Endothelial cell (in vitro differentiated cells): ENCODE measurements at regions not wholly inside any gene's neighbourhood (a gene's known extent, or its start where the extent isn't known, plus 50 kb on each side); places are given as distances from the start of the nearest gene placed in this dataset.

Experiments used
- DNase-seq: peaks from one replicate; pipeline ENCODE4 v3.0.0; 2021; ENCODE audit warnings: low spot score
- H3K27ac Mint-ChIP-seq: one replicate; pipeline ENCODE4 v1.8.0; 2021; ENCODE audit warnings: mixed read lengths, inconsistent platforms; ENCODE audit not compliant: unreplicated experiment
- H3K27me3 Mint-ChIP-seq: one replicate; pipeline ENCODE4 v1.8.0; 2021; ENCODE audit warnings: mild to moderate bottlenecking, moderate library complexity, mixed read lengths, inconsistent platforms; ENCODE audit not compliant: unreplicated experiment
- H3K36me3 Mint-ChIP-seq: one replicate; pipeline ENCODE4 v1.8.0; 2021; ENCODE audit warnings: mild to moderate bottlenecking, low read depth, mixed read lengths, inconsistent platforms; ENCODE audit not compliant: unreplicated experiment
- H3K4me1 Mint-ChIP-seq: one replicate; pipeline ENCODE4 v1.8.0; 2021; ENCODE audit warnings: mild to moderate bottlenecking, mixed read lengths, inconsistent platforms; ENCODE audit not compliant: unreplicated experiment
- H3K4me3 Mint-ChIP-seq: one replicate; pipeline ENCODE4 v1.8.0; 2021; ENCODE audit warnings: mild to moderate bottlenecking, mixed read lengths, inconsistent platforms; ENCODE audit not compliant: unreplicated experiment
- H3K9me3 Mint-ChIP-seq: one replicate; pipeline ENCODE4 v1.8.0; 2021; ENCODE audit warnings: mixed read lengths, inconsistent platforms; ENCODE audit not compliant: unreplicated experiment
- TF ChIP-seq, protein P1 (sequence below): fragments of 200-600 bp; sonication (generic); IDR thresholded peaks from one replicate; pipeline ENCODE4 v1.5.0; 2021; ENCODE audit warnings: antibody characterized with exemption; ENCODE audit not compliant: unreplicated experiment

DNA sequence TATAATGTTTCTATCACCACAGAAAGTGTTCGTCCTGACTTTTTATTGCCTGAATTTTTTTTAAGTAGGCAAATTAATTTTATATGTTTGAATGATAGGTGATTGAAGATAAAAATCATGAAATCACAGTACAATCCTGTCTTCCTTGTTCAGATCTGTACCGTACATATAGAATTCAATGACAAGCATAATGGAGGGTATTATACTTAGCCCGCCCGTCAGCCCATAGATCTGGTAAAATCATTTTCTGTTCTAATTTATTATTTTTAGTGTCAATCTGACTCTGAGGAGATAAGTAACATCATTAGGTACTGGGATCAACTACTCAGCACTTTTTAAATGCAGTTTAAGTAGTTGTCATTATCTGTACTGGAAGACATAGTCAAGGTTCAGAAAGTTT is 269.9 kb downstream of the NR2F2 start:
- Mint-ChIP-seq H3K9me3 (no peaks in the 10 kb centered on the region), H3K27ac (no peak overlapping the region)

DNA sequence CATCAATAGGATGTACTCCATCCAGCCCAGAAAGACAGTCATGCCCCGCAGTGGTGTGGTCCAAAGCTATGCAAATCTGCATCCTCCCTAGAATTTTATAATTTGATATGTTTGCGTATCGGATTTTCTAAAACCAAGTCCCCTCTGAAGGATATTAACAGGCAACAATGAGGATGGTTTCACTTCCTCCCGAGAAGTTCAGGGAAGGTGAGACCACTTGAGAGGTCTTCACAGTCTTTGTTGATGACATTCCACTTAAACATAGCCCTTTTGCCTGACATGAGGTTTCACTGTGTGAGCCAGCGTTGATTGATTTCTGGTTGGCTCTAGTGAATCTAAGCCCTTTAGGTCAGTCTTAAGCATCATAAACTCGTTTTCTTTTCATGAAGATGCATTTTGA is 276.1 kb downstream of the NR2F2 start:
- Mint-ChIP-seq H3K4me3 (no peak overlapping the region), H3K9me3 (no peaks in the 10 kb centered on the region), H3K27me3 (no peaks in the 10 kb centered on the region), H3K36me3 (no peaks in the 10 kb centered on the region), H3K4me1 (no peaks in the 10 kb centered on the region), H3K27ac (no peak overlapping the region)
- TF ChIP-seq, protein P1, sequence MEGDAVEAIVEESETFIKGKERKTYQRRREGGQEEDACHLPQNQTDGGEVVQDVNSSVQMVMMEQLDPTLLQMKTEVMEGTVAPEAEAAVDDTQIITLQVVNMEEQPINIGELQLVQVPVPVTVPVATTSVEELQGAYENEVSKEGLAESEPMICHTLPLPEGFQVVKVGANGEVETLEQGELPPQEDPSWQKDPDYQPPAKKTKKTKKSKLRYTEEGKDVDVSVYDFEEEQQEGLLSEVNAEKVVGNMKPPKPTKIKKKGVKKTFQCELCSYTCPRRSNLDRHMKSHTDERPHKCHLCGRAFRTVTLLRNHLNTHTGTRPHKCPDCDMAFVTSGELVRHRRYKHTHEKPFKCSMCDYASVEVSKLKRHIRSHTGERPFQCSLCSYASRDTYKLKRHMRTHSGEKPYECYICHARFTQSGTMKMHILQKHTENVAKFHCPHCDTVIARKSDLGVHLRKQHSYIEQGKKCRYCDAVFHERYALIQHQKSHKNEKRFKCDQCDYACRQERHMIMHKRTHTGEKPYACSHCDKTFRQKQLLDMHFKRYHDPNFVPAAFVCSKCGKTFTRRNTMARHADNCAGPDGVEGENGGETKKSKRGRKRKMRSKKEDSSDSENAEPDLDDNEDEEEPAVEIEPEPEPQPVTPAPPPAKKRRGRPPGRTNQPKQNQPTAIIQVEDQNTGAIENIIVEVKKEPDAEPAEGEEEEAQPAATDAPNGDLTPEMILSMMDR: no peak
- no peak for DNase-seq

More for the DNA sequence above, 269.9 kb downstream of the NR2F2 start:
- TF ChIP-seq, protein P1: no peak
- DNase-seq: no peak
- H3K4me3 Mint-ChIP-seq: no peak overlapping the region
- no peaks in the 10 kb centered on the region for H3K36me3 Mint-ChIP-seq
- H3K4me1 Mint-ChIP-seq: no peaks in the 10 kb centered on the region
- H3K27me3 Mint-ChIP-seq: no peaks in the 10 kb centered on the region

DNA sequence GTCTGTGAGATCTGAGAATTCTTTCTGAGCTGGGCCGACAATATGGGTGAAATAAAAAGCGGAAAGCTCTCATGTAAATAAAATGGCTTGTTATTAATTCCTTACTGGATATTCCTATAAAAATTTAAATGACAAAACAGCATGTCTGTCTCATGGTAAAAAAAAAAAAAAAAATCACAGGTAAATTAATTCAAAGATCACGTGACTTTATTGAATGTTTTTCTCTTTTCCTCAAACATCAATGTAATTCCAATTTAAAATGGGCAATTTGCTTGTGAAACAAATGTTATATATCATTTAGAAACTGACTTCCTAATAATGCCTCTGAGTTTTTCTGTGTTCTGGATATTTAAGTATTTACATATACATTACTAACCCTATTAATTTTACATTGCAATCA is 280.3 kb downstream of the NR2F2 start:
- Mint-ChIP-seq H3K27me3 (no peaks in the 10 kb centered on the region), H3K4me1 (no peaks in the 10 kb centered on the region), H3K36me3 (no peaks in the 10 kb centered on the region), H3K9me3 (no peaks in the 10 kb centered on the region), H3K27ac (no peak overlapping the region), H3K4me3 (no peak overlapping the region)
- no peak for DNase-seq
- TF ChIP-seq, protein P1: no peak

DNA sequence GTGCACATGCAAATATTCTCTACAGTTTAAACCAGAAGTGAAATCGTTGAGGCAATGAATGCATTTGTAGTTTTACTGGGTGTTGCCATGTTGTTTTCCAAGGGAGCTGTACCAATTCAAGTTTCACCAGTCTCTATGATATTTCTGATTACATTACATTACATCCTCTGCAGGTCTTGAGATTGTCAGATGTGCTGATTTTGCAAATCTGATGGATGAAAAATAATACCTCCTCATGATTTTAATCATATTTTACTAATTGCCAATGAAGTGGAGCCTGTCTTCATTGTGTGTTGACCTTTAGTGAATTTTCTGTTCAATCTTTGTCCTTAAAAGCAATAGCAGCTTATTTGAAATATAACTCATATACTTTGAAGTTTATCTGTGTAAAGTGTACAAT is 282.4 kb downstream of the NR2F2 start:
- no peak for DNase-seq
- no peaks in the 10 kb centered on the region for H3K36me3 Mint-ChIP-seq
- no peak overlapping the region for H3K4me3 Mint-ChIP-seq
- H3K27me3 Mint-ChIP-seq: no peaks in the 10 kb centered on the region
- TF ChIP-seq, protein P1: no peak
- no peak overlapping the region for H3K27ac Mint-ChIP-seq
- no peaks in the 10 kb centered on the region for H3K9me3 Mint-ChIP-seq
- H3K4me1 Mint-ChIP-seq: no peaks in the 10 kb centered on the region

DNA sequence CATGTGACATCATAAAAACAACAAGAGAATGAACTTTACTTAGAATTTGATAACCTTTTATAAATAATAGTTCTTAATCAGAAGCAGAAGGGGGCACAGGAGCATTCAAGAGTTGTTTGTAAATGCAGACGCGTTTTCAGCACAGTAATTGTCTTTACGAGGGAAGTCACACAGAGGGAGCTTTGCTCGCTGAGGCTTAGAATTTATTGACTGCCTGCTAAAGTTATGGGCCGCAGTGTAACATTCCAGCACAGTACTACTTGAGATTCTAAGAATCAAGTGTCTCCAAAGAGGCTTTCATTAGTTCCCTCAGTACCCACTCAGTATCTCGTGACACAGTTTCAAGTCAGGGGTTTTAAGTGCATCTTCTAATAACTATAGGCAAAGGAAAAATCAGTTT is 288.7 kb downstream of the NR2F2 start:
- no peak overlapping the region for H3K4me3 Mint-ChIP-seq
- H3K9me3 Mint-ChIP-seq: no peaks in the 10 kb centered on the region
- H3K27ac Mint-ChIP-seq: no peak overlapping the region
- H3K27me3 Mint-ChIP-seq: no peaks in the 10 kb centered on the region
- TF ChIP-seq, protein P1: no peak
- no peak for DNase-seq
- H3K4me1 Mint-ChIP-seq: no peaks in the 10 kb centered on the region
- no peaks in the 10 kb centered on the region for H3K36me3 Mint-ChIP-seq
